ENCODE measurements at regions not wholly inside any gene's neighbourhood (a gene's known extent, or its start where the extent isn't known, plus 50 kb on each side); places are given as distances from the start of the nearest gene placed in this dataset.
A peak's percentile ranks its signal among the peaks of the same experiment; 100 is the strongest.
"Not testable (repeated sequence)": the region's sequence is repeated elsewhere in the genome, so short reads cannot be mapped to it uniquely, and the experiment has no call there.

- DNase-seq (ENCODE audit: low spot score), result no peak
These were observed 287.9 kb upstream of the KLF14 start for GRCh38 chr7:131021902-131022301.

GRCh38 chr7:131026297-131027000 is 292.4 kb upstream of the KLF14 start:
- DNase-seq (ENCODE audit: low spot score), result no peak

DNA sequence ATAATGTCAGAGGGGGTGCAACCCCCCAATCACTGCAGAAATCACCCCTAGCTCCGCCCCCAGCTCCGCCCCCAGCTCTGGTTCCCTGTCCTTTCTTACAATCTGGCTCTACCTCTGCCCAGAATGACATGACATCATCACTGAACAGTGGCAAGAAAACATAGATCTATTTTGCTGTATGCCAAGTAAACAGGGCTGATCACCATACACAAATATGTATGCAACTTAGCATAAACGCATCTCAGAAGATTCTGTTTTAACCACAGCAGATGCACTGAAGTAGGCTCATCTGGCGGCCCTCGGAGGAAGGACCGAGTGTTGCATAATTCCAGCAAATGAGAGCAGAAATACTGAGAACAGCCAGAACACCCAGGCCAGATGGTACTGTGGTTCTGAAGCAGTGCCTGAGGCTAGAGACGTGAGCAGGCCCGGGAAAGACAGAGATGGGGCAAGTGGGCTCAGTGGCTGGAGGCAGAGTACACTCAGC is 293.3 kb upstream of the KLF14 start:
- DNase-seq (ENCODE audit: low spot score), result no peak

- DNase-seq (ENCODE audit: low spot score), result no peak
These were observed 294.3 kb upstream of the KLF14 start for GRCh38 chr7:131028295-131028694.

DNA sequence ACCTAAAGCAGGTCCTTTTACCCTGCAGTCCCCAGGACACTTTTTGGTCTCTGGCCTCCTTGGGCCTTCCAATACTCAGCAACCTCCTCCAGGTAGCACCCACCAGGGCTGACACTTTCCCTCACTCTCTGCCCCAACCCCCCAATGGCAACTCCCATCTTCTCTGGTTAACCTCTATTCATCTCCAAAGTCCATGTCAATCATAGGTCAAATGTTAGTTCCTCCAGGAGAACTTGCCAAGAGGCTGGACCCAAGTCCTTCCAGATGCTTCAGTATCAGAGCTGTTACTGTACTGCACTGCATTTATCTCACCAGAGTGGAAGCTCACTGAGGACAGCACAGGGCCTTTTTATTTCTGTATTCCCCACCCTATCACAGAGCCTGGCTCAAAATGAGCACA is 295.0 kb upstream of the KLF14 start:
- DNase-seq (ENCODE audit: low spot score), result no peak

DNA sequence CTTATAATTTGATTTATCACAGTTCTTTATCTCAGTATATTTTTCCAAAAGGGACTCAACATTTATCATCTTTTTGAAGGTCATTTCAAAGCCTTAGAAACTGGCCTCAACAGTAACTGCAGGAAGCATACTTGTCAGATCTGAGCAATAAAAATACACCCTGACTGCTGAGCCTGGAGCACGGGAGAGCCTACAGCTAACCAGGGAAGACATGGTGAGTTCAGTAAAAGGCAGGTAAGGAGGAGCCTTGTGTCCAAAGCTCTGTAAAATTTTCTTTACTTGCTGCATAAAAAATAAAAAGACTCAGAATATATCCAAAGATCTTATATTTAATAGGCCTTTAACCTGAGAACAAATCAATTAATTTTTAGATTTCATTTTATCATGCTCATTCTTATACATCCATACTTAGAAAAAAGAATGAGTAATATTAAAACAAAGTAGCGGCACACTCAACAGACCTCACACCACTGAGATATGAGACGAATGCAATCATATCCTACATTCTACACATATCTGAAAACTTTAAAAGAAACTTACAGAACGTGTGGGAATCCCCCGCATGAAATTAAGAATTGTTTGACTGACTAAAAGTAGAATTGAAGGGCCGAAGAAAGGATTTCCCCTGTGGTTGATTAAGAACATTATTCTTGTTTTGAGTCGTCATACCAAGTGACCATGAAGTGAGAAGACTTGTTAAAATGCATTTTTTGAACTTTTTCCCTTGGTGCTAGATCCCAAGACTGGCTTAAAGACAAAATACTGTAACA is 296.4 kb upstream of the MKLN1 start:
- no peak for DNase-seq (ENCODE audit: low spot score)

GRCh38 chr7:131032786-131033185 is 294.9 kb upstream of the MKLN1 start:
- no peak for DNase-seq (ENCODE audit: low spot score)

GRCh38 chr7:131034166-131034881 is 293.4 kb upstream of the MKLN1 start:
- no peak for DNase-seq (ENCODE audit: low spot score)

- DNase-seq (ENCODE audit: low spot score), result no peak
These were observed 292.4 kb upstream of the MKLN1 start for GRCh38 chr7:131035088-131035770.

- no peak for DNase-seq (ENCODE audit: low spot score)
These were observed 289.5 kb upstream of the MKLN1 start for GRCh38 chr7:131038153-131038552.

GRCh38 chr7:131039355-131039762 is 288.3 kb upstream of the MKLN1 start:
- no peak for DNase-seq (ENCODE audit: low spot score)

DNA sequence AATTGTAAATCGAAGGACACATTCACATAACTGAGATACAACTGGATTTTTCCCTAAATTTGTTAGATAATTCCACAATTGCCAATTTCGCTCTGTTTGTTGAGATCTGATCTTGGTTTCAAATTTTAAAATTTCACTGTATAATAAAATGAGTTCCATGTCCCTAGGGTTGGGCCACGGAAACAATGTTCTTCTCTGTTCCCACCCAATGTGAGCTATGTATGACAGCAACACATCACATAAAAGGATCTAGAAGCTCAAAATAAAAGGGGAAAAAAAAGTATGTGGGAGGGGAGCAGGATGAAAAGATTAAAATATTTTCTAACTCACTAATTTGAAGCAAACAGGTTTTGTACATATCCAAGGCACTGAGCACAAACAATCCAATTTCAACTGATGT is 287.8 kb upstream of the MKLN1 start:
- no peak for DNase-seq (ENCODE audit: low spot score)

- DNase-seq (ENCODE audit: low spot score), result peak; percentile 47
These were observed 287.2 kb upstream of the MKLN1 start for GRCh38 chr7:131040467-131040932.

DNA sequence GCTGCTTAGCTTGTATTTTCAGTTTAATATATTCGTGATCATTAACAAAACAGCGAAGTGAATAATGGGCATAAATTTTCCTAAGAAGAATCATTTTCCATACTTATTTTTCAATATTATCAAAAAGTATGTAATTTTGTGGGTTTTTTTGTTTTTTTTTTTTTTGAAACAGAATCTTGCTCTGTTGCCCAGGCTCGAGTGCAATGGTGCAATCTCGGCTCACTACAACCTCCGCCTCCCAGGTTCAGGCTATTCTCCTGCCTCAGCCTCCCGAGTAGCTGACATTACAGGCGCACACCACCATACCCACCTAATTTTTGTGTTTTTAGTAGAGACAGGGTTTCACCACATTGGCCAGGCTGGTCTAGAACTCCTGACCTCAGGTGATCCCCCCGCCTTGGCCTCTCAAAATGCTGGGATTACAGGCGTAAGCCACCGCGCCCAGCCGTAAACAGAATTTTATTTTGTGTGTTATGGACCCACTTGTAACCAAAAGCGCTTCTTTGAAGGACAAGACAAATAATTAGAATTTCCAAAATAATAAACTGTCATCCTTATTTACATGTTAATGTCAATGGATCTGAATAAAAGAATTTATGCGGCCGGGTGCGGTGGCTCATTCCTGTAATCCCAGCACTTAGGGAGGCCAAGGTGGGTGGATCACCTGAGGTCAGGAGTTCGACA is 286.5 kb upstream of the MKLN1 start:
- not testable (repeated sequence) for DNase-seq (ENCODE audit: low spot score)

DNA sequence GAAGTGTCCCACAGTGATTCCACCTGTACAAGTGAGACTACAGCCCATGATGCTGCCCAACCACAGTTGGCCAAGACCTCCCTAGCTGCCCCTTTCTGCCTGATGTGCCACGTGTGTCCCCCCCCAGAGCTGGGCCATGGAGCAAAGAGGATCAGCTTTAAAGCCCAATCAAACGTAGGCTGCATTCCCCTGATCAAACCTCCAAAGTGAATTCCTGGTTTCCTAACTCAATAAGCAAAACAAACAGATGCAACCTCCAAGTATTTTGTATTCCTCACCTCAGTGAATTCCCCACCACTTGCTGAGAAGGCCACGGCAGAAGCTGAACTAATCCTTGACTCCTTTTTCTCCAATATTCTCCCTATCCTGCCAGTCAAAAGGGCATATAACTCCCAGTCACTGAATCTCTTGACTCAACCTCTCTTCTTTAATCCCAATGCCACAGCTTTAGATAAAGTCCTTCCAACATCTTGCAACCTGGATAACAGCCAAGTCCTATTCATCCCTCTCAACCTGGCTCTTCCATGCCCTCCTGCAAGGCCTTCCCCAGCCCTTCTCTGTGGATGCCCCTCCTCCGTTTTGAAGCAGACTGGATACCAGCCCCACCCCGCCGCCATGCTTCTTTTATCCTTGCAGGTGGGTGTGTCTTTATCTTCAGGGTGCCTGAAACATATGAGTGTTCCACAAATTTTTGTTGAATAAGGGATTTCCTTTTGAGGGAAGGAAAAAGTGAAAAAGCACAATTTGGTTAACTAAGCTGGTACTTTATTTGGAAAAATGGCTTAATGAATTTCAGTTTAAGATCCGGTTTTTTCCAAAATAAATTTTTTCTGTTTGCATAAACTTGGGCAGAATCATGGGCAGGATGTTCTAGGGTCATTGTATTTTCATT is 285.2 kb upstream of the MKLN1 start:
- DNase-seq (ENCODE audit: low spot score), result no peak

GRCh38 chr7:131045526-131045925 is 282.1 kb upstream of the MKLN1 start:
- no peak for DNase-seq (ENCODE audit: low spot score)

GRCh38 chr7:131046246-131046645 is 281.4 kb upstream of the MKLN1 start:
- DNase-seq (ENCODE audit: low spot score), result no peak

- no peak for DNase-seq (ENCODE audit: low spot score)
These were observed 279.9 kb upstream of the MKLN1 start for GRCh38 chr7:131047651-131048304.

DNA sequence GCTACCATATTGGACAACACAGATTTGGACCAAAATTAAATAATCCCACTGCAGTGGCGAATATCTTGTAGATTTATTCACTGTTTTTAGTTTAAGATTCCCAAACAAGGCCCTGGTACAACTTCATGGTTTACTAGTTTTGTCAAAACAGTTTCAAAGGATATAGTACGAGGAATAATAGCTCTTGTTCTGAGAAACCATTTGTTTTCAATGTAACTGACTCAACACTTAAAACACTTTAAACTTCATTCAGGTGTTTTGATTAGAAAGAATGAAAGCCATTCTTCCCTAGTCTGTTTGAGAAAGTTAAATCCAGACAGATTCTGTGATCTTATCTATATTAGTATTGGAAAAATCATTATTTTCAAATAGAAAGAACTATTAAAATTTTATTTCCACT is 276.4 kb upstream of the MKLN1 start:
- no peak for DNase-seq (ENCODE audit: low spot score)
